ENCODE measurements at regions not wholly inside any gene's neighbourhood (a gene's known extent, or its start where the extent isn't known, plus 50 kb on each side); places are given as distances from the start of the nearest gene placed in this dataset.

DNA sequence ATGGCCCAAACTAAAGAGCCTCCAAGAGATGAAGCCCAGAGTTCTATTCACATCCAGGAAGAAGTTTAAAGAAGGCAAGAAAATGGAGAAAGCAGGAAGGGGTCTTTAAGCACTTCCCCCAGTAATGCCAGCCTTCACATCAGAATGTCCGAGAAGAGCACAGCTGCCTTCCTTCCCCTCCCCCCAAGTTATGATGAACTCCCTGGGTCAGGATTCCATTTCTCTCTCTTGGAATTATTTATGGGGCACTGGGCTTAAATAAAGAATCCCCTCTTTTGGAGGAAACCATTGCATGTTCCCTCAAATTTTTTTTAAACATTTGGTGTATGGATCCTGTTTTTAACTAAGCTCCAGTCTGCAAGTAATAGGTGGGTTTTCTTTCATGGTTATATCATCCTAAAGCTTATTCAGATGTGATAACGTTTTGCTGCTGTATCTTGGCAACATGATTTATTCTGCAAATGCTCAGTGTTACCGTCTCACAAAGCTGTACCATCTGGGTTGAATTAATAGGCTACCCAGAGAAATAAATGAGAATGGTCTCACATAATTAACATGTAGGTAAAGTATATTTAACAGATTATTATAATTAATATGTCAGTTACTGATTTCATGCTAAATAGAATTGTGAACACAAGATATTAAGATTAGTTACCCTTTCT is 160.9 kb upstream of the TOX3 start (continued):
- TF ChIP-seq SRF (IDR thresholded peaks at IDR 0.05; ENCODE audit: low read depth, low read length) (no peak), KDM1A (IDR thresholded peaks at IDR 0.05; ENCODE audit: borderline replicate concordance, low read length) (no peak), POLR2A (IDR thresholded peaks at IDR 0.05; ENCODE audit: control extremely low read depth in 1 of 2, low read depth in 2 of 2, low read length in 2 of 2) (no peak), CHD1 (IDR thresholded peaks at IDR 0.05; ENCODE audit: low read depth, low read length) (no peak), SP2 (IDR thresholded peaks at IDR 0.05; ENCODE audit: low read length) (no peak)
- TF ChIP-seq, protein P1, sequence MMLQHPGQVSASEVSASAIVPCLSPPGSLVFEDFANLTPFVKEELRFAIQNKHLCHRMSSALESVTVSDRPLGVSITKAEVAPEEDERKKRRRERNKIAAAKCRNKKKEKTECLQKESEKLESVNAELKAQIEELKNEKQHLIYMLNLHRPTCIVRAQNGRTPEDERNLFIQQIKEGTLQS (IDR thresholded peaks at IDR 0.05; ENCODE audit: insufficient read depth, low read depth, low read length), result no peak
- TF ChIP-seq, protein P2, sequence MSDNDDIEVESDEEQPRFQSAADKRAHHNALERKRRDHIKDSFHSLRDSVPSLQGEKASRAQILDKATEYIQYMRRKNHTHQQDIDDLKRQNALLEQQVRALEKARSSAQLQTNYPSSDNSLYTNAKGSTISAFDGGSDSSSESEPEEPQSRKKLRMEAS (IDR thresholded peaks at IDR 0.05), result no peak
